ENCODE measurements at regions not wholly inside any gene's neighbourhood (a gene's known extent, or its start where the extent isn't known, plus 50 kb on each side); places are given as distances from the start of the nearest gene placed in this dataset.

GRCh38 chr17:33639103-33639880, 346.2 kb upstream of the ASIC2 start:
- H3K9me2 ChIP-seq (replicated peaks; ENCODE audit: low read depth, low read length) = no peaks in the 10 kb centered on the region
- no peak overlapping the region for H3K4me2 ChIP-seq (ENCODE audit: low read depth, low read length, poor library complexity, severe bottlenecking)
- H3K4me3 ChIP-seq (ENCODE audit: low read length, poor library complexity, severe bottlenecking) = no peak overlapping the region
- H3K9me3 ChIP-seq (ENCODE audit: insufficient read depth, low read depth, low read length) = no peaks in the 10 kb centered on the region; the same call in 1 of the 2 replicates
- H3K9ac ChIP-seq (ENCODE audit: low read depth, low read length, poor library complexity, severe bottlenecking) = no peak overlapping the region
- H3F3A ChIP-seq (ENCODE audit: low read depth) = no peaks in the 10 kb centered on the region
- no peaks in the 10 kb centered on the region for H3K79me2 ChIP-seq (ENCODE audit: insufficient read depth, low read length)
- H3K27me3 ChIP-seq (ENCODE audit: insufficient read depth, low read length, poor library complexity, severe bottlenecking) = no peaks in the 10 kb centered on the region
- no peaks in the 10 kb centered on the region for H3K36me3 ChIP-seq (ENCODE audit: insufficient read depth, low read length)
- H2AFZ ChIP-seq (ENCODE audit: low read length) = no peak overlapping the region
- no peaks in the 10 kb centered on the region for H4K20me1 ChIP-seq (ENCODE audit: insufficient read depth, low read length, poor library complexity, severe bottlenecking)
- H3K4me1 ChIP-seq (ENCODE audit: insufficient read depth, low read length, poor library complexity, severe bottlenecking) = no peaks in the 10 kb centered on the region
- no peak for TF ChIP-seq CTCF (conservative IDR thresholded peaks at IDR 0.05; ENCODE audit: low read length)
- TF ChIP-seq EZH2phosphoT487 (IDR thresholded peaks at IDR 0.05; ENCODE audit: borderline replicate concordance) = no peak

- H4K20me1 ChIP-seq (ENCODE audit: insufficient read depth, low read length, poor library complexity, severe bottlenecking) = no peaks in the 10 kb centered on the region
- no peak overlapping the region for H2AFZ ChIP-seq (ENCODE audit: low read length)
- H3K9me3 ChIP-seq (ENCODE audit: insufficient read depth, low read depth, low read length) = no peaks in the 10 kb centered on the region; the same call in 1 of the 2 replicates
- TF ChIP-seq CTCF (conservative IDR thresholded peaks at IDR 0.05; ENCODE audit: low read length) (no peak), EZH2phosphoT487 (IDR thresholded peaks at IDR 0.05; ENCODE audit: borderline replicate concordance) (no peak)
- no peaks in the 10 kb centered on the region for H3F3A ChIP-seq (ENCODE audit: low read depth)
- no peaks in the 10 kb centered on the region for H3K9me2 ChIP-seq (replicated peaks; ENCODE audit: low read depth, low read length)
- no peak overlapping the region for H3K9ac ChIP-seq (ENCODE audit: low read depth, low read length, poor library complexity, severe bottlenecking)
- H3K36me3 ChIP-seq (ENCODE audit: insufficient read depth, low read length) = no peaks in the 10 kb centered on the region
- no peaks in the 10 kb centered on the region for H3K27me3 ChIP-seq (ENCODE audit: insufficient read depth, low read length, poor library complexity, severe bottlenecking)
- no peaks in the 10 kb centered on the region for H3K79me2 ChIP-seq (ENCODE audit: insufficient read depth, low read length)
- no peak overlapping the region for H3K4me3 ChIP-seq (ENCODE audit: low read length, poor library complexity, severe bottlenecking)
- no peaks in the 10 kb centered on the region for H3K4me1 ChIP-seq (ENCODE audit: insufficient read depth, low read length, poor library complexity, severe bottlenecking)
- no peak overlapping the region for H3K4me2 ChIP-seq (ENCODE audit: low read depth, low read length, poor library complexity, severe bottlenecking)
These were observed 347.5 kb upstream of the ASIC2 start for GRCh38 chr17:33640629-33641028.

- no peak overlapping the region for H2AFZ ChIP-seq (ENCODE audit: low read length)
- no peaks in the 10 kb centered on the region for H3F3A ChIP-seq (ENCODE audit: low read depth)
These were observed 348.9 kb upstream of the ASIC2 start for GRCh38 chr17:33642002-33642401.

More at GRCh38 chr17:33642002-33642401, 348.9 kb upstream of the ASIC2 start:
- Histone ChIP-seq H3K9me3 (ENCODE audit: insufficient read depth, low read depth, low read length) (no peaks in the 10 kb centered on the region; the same call in 1 of the 2 replicates), H4K20me1 (ENCODE audit: insufficient read depth, low read length, poor library complexity, severe bottlenecking) (no peaks in the 10 kb centered on the region), H3K4me1 (ENCODE audit: insufficient read depth, low read length, poor library complexity, severe bottlenecking) (no peaks in the 10 kb centered on the region), H3K36me3 (ENCODE audit: insufficient read depth, low read length) (no peaks in the 10 kb centered on the region), H3K79me2 (ENCODE audit: insufficient read depth, low read length) (no peaks in the 10 kb centered on the region), H3K4me3 (ENCODE audit: low read length, poor library complexity, severe bottlenecking) (no peak overlapping the region), H3K27me3 (ENCODE audit: insufficient read depth, low read length, poor library complexity, severe bottlenecking) (no peaks in the 10 kb centered on the region), H3K9ac (ENCODE audit: low read depth, low read length, poor library complexity, severe bottlenecking) (no peak overlapping the region), H3K9me2 (replicated peaks; ENCODE audit: low read depth, low read length) (no peaks in the 10 kb centered on the region), H3K4me2 (ENCODE audit: low read depth, low read length, poor library complexity, severe bottlenecking) (no peak overlapping the region)
- no peak for TF ChIP-seq CTCF (conservative IDR thresholded peaks at IDR 0.05; ENCODE audit: low read length)
- no peak for TF ChIP-seq EZH2phosphoT487 (IDR thresholded peaks at IDR 0.05; ENCODE audit: borderline replicate concordance)

Data from Loucy (cell line).